Hepatocyte (in vitro differentiated cells): ENCODE measurements at regions not wholly inside any gene's neighbourhood (a gene's known extent, or its start where the extent isn't known, plus 50 kb on each side); places are given as distances from the start of the nearest gene placed in this dataset.

Experiments
- DNase-seq: peaks from one replicate; pipeline ENCODE4 v3.0.0-alpha.2; 2016; ENCODE audit warnings: low spot score
- H2AFZ ChIP-seq: fragments of 200-600 bp; sonication (generic); 2 replicates; pipeline ENCODE4 v1.6.0; 2016; ENCODE audit warnings: antibody characterized with exemption, mild to moderate bottlenecking
- H3K27ac ChIP-seq: fragments of 200-600 bp; sonication (generic); 2 replicates; pipeline ENCODE4 v1.5.1; 2016; ENCODE audit warnings: mild to moderate bottlenecking
- H3K27me3 ChIP-seq: fragments of 200-600 bp; sonication (generic); 2 replicates; pipeline ENCODE4 v1.6.1; 2016
- H3K36me3 ChIP-seq: fragments of 200-600 bp; sonication (generic); replicated peaks from 2 replicates; pipeline ENCODE4 v1.5.1; 2016; ENCODE audit warnings: low read depth; ENCODE audit not compliant: insufficient read depth
- H3K4me1 ChIP-seq: fragments of 200-600 bp; sonication (generic); 2 replicates; pipeline ENCODE4 v1.5.1; 2016; ENCODE audit warnings: mild to moderate bottlenecking, moderate library complexity; ENCODE audit not compliant: insufficient read depth
- H3K4me2 ChIP-seq: fragments of 200-600 bp; sonication (generic); 2 replicates; pipeline ENCODE4 v1.6.0; 2016
- H3K4me3 ChIP-seq: fragments of 200-600 bp; sonication (generic); 2 replicates; pipeline ENCODE4 v1.5.1; 2016; ENCODE audit warnings: mild to moderate bottlenecking
- H3K79me2 ChIP-seq: fragments of 200-600 bp; sonication (generic); 2 replicates; pipeline ENCODE4 v1.6.0; 2017; ENCODE audit warnings: mild to moderate bottlenecking
- H3K9me2 ChIP-seq: fragments of 200-600 bp; sonication (generic); replicated peaks from 2 replicates; pipeline ENCODE4 v1.6.0; 2017; ENCODE audit warnings: mild to moderate bottlenecking; ENCODE audit not compliant: insufficient read depth
- H3K9me3 ChIP-seq: fragments of 200-600 bp; sonication (generic); 2 replicates; pipeline ENCODE4 v1.5.1; 2016; ENCODE audit warnings: low read depth, mild to moderate bottlenecking
- H4K20me1 ChIP-seq: fragments of 200-600 bp; sonication (generic); 2 replicates; pipeline ENCODE4 v1.6.0; 2016; ENCODE audit warnings: mild to moderate bottlenecking; ENCODE audit not compliant: insufficient read depth, poor library complexity, severe bottlenecking
- EZH2 ChIP-seq: fragments of 200-600 bp; sonication (generic); IDR thresholded peaks from 2 replicates; pipeline ENCODE4 v1.6.1; 2016; ENCODE audit warnings: antibody characterized with exemption, mild to moderate bottlenecking, borderline replicate concordance
- EZH2phosphoT487 ChIP-seq: fragments of 200-600 bp; sonication (generic); IDR thresholded peaks from one replicate; pipeline ENCODE4 v1.6.1; 2018; ENCODE audit warnings: antibody characterized with exemption, mild to moderate bottlenecking, low read depth, moderate library complexity; ENCODE audit not compliant: unreplicated experiment, severe bottlenecking
- WGBS: methylation state at CpG from one replicate; pipeline ENCODE4 v1.1.6; 2016; ENCODE audit warnings: low lambda C conversion rate; ENCODE audit errors: missing lambda C conversion rate; 5-methylcytosine and 5-hydroxymethylcytosine counted together
- TF ChIP-seq, protein P1 (sequence below): fragments of 200-600 bp; sonication (generic); IDR thresholded peaks from 2 replicates; pipeline ENCODE4 v1.5.1; 2016; ENCODE audit warnings: antibody characterized with exemption, mild to moderate bottlenecking; ENCODE audit not compliant: poor library complexity

- no peaks in the 10 kb centered on the region for H3K9me3 ChIP-seq
- H2AFZ ChIP-seq = no peak overlapping the region
- no peak for DNase-seq
- no peaks in the 10 kb centered on the region for H3K9me2 ChIP-seq
- 94% methylated on average over 23 of the region's 23 CpGs for WGBS
- no peaks in the 10 kb centered on the region for H3K36me3 ChIP-seq
- no peaks in the 10 kb centered on the region for H3K4me1 ChIP-seq
- no peak overlapping the region for H3K27ac ChIP-seq
- H3K4me3 ChIP-seq = no peak overlapping the region
- H3K79me2 ChIP-seq = no peaks in the 10 kb centered on the region
- no peaks in the 10 kb centered on the region for H4K20me1 ChIP-seq
- H3K4me2 ChIP-seq = no peak overlapping the region
- TF ChIP-seq EZH2phosphoT487 (no peak), EZH2 (no peak)
- TF ChIP-seq, protein P1, sequence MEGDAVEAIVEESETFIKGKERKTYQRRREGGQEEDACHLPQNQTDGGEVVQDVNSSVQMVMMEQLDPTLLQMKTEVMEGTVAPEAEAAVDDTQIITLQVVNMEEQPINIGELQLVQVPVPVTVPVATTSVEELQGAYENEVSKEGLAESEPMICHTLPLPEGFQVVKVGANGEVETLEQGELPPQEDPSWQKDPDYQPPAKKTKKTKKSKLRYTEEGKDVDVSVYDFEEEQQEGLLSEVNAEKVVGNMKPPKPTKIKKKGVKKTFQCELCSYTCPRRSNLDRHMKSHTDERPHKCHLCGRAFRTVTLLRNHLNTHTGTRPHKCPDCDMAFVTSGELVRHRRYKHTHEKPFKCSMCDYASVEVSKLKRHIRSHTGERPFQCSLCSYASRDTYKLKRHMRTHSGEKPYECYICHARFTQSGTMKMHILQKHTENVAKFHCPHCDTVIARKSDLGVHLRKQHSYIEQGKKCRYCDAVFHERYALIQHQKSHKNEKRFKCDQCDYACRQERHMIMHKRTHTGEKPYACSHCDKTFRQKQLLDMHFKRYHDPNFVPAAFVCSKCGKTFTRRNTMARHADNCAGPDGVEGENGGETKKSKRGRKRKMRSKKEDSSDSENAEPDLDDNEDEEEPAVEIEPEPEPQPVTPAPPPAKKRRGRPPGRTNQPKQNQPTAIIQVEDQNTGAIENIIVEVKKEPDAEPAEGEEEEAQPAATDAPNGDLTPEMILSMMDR = no peak
- no peaks in the 10 kb centered on the region for H3K27me3 ChIP-seq
These were observed 258.5 kb upstream of the PDGFD start for GRCh38 chr11:104422324-104422944.

- Histone ChIP-seq H4K20me1 (no peaks in the 10 kb centered on the region), H3K9me3 (no peaks in the 10 kb centered on the region), H2AFZ (no peak overlapping the region), H3K4me2 (no peak overlapping the region), H3K27me3 (no peaks in the 10 kb centered on the region), H3K9me2 (no peaks in the 10 kb centered on the region), H3K4me3 (no peak overlapping the region), H3K4me1 (no peaks in the 10 kb centered on the region), H3K27ac (no peak overlapping the region), H3K36me3 (no peaks in the 10 kb centered on the region), H3K79me2 (no peaks in the 10 kb centered on the region)
- WGBS = 91% methylated on average over 2 of the region's 2 CpGs
- no peak for DNase-seq
- TF ChIP-seq EZH2 (no peak), EZH2phosphoT487 (no peak)
- TF ChIP-seq, protein P1 = no peak
These were observed 246.4 kb upstream of the PDGFD start for GRCh38 chr11:104410336-104410735.

DNA sequence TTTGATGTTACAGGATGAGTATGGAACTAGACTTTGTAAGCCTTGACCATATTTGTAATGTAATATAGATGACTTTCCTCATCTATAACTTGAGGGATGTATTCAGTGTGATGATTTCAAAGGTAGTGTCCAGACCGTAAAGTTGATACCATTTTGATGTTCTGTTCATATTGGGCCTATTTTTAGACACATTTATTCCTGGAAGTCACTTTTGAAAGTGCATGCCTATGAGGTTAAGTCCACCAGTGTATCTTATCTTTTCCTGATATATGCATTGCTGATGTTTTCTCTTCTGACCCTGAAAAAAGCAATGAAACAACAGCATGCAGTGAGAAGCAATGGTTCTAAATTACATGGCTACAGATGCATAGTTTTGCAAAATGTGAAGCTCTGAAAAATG, 244.7 kb upstream of the PDGFD start:
- Histone ChIP-seq H3K9me3 (no peaks in the 10 kb centered on the region), H3K9me2 (no peaks in the 10 kb centered on the region), H4K20me1 (no peaks in the 10 kb centered on the region), H3K79me2 (no peaks in the 10 kb centered on the region), H3K4me3 (no peak overlapping the region), H3K4me2 (no peak overlapping the region), H3K4me1 (no peaks in the 10 kb centered on the region), H3K27ac (no peak overlapping the region), H2AFZ (no peak overlapping the region), H3K27me3 (no peaks in the 10 kb centered on the region), H3K36me3 (no peaks in the 10 kb centered on the region)
- TF ChIP-seq, protein P1 = no peak
- no peak for DNase-seq
- 79% methylated on average over 1 of the region's 1 CpG for WGBS

- TF ChIP-seq, protein P1 = no peak
- TF ChIP-seq EZH2phosphoT487 (no peak), EZH2 (no peak)
- no peak overlapping the region for H3K27ac ChIP-seq
- no peaks in the 10 kb centered on the region for H3K4me1 ChIP-seq
- H3K4me2 ChIP-seq = no peak overlapping the region
- H3K4me3 ChIP-seq = no peak overlapping the region
- H2AFZ ChIP-seq = no peak overlapping the region
- H3K36me3 ChIP-seq = no peaks in the 10 kb centered on the region
- no peaks in the 10 kb centered on the region for H4K20me1 ChIP-seq
- no peak for DNase-seq
- no peaks in the 10 kb centered on the region for H3K9me3 ChIP-seq
- H3K27me3 ChIP-seq = no peaks in the 10 kb centered on the region
- H3K79me2 ChIP-seq = no peaks in the 10 kb centered on the region
- WGBS = 91% methylated on average over 1 of the region's 1 CpG
- H3K9me2 ChIP-seq = no peaks in the 10 kb centered on the region
These were observed 241.3 kb upstream of the PDGFD start for GRCh38 chr11:104405277-104405676.
